Right lobe of liver (tissue), 6 donors: ENCODE measurements at regions not wholly inside any gene's neighbourhood (a gene's known extent, or its start where the extent isn't known, plus 50 kb on each side); places are given as distances from the start of the nearest gene placed in this dataset.

Experiments used
- ATAC-seq, 4 donors: fragments of 200-7000 bp; cut with Tn5 transposase; one replicate each; pipeline ENCODE4 v1.9.1; 2020; ENCODE audit warnings: mild to moderate bottlenecking in 4 of 4, moderate library complexity in 4 of 4
- DNase-seq, 3 donors: peaks; one replicate each; pipeline ENCODE4 v3.0.0-alpha.2; 2020
- H3K27ac ChIP-seq, 3 donors: fragments of 200-600 bp; one replicate each; pipeline ENCODE4 v1.8.0; 2022
- H3K27me3 ChIP-seq, 2 donors: fragments of 200-600 bp; one replicate each; pipeline ENCODE4 v1.8.0; 2022
- H3K36me3 ChIP-seq, 4 donors: fragments of 200-600 bp; sonication (generic) in 1 of 4; one replicate each; pipeline versions ENCODE4 v1.5.1 to v1.8.0; 2017 to 2022; ENCODE audit warnings: control low read depth in 1 of 4
- H3K4me1 ChIP-seq, 4 donors: fragments of 200-600 bp; sonication (generic) in 1 of 4; one replicate each; pipeline versions ENCODE4 v1.5.1 to v1.8.0; 2017 to 2022; ENCODE audit warnings: control low read depth in 1 of 4
- H3K4me3 ChIP-seq, 3 donors: fragments of 200-600 bp; one replicate each; pipeline ENCODE4 v1.8.0; 2022
- H3K9me3 ChIP-seq, 4 donors: fragments of 200-600 bp; sonication (generic) in 1 of 4; one replicate each; pipeline versions ENCODE4 v1.5.1 to v1.8.0; 2017 to 2022; ENCODE audit warnings: control low read depth in 1 of 4
- CTCF ChIP-seq, 4 donors: fragments of 200-600 bp in 3 of 4; fragments of 450-650 bp in 1 of 4; IDR thresholded peaks; one replicate each; pipeline versions ENCODE4 v1.5.1 to v1.8.0; 2016 to 2022; ENCODE audit warnings: antibody characterized with exemption in 4 of 4, mild to moderate bottlenecking in 2 of 4
- POLR2A ChIP-seq: fragments of 450-650 bp; IDR thresholded peaks from one replicate; pipeline ENCODE4 v1.6.1; 2017; ENCODE audit warnings: antibody characterized with exemption, mild to moderate bottlenecking
- WGBS: methylation state at CpG from one replicate; pipeline ENCODE4 v1.1.6; 2018; ENCODE audit warnings: low coverage, low lambda C conversion rate; ENCODE audit not compliant: insufficient coverage; ENCODE audit errors: missing lambda C conversion rate; 5-methylcytosine and 5-hydroxymethylcytosine counted together
- intact Hi-C, 2 donors: fragments of 100-400 bp; cut with DNase I; formaldehyde crosslinking; loops; one replicate each; pipeline versions ENCODE4 v1.11.2 to v1.14.1; 2022
- donor health status: DM: no; HTN: yes; CAD: no.
- donor health status: DM: no; HTN: no; CAD: no.
- donor health status: DM: no; HTN: no; CAD: no.
- donor health status: DM: no; HTN: yes; CAD: no.
- donor health status: DM: no; HTN: yes; CAD: no.

- H3K27ac ChIP-seq, result no peak overlapping the region
- DNase-seq (no peak), ATAC-seq (no peak)
- no peak overlapping the region for H3K4me3 ChIP-seq
- no peak for TF ChIP-seq CTCF (IDR thresholded peaks at IDR 0.05)
- no peak for TF ChIP-seq POLR2A
- H3K27me3 ChIP-seq, result no peaks in the 10 kb centered on the region
- peaks cover 0 to 9% (median 3%) of the 10 kb centered on the region in 4 donors for H3K4me1 ChIP-seq
- intact Hi-C loops, result no loop called here
- 90% methylated on average over 1 of the region's 1 CpG for WGBS
- no peaks in the 10 kb centered on the region for H3K9me3 ChIP-seq
- H3K36me3 ChIP-seq, result no peaks in the 10 kb centered on the region
Observed at GRCh38 chr7:46368871-46369270, 447.8 kb upstream of the IGFBP3 start.

GRCh38 chr7:46366526-46366925 lies 445.5 kb upstream of the IGFBP3 start:
- Histone ChIP-seq H3K9me3 (no peaks in the 10 kb centered on the region), H3K36me3 (no peaks in the 10 kb centered on the region), H3K4me1 (peaks cover 0 to 21% (median 8%) of the 10 kb centered on the region in 4 donors), H3K4me3 (no peak overlapping the region), H3K27me3 (no peaks in the 10 kb centered on the region), H3K27ac (no peak overlapping the region)
- intact Hi-C loops, result no loop called here
- no peak for ATAC-seq
- WGBS, result 100% methylated on average over 1 of the region's 1 CpG
- TF ChIP-seq POLR2A (no peak), CTCF (IDR thresholded peaks at IDR 0.05) (no peak)
- no peak for DNase-seq

- Histone ChIP-seq H3K27ac (peak overlapping the region in 1 of 3 donors; percentile 20), H3K27me3 (no peaks in the 10 kb centered on the region), H3K9me3 (no peaks in the 10 kb centered on the region), H3K36me3 (no peaks in the 10 kb centered on the region), H3K4me3 (no peak overlapping the region), H3K4me1 (peaks cover 0 to 21% (median 8%) of the 10 kb centered on the region in 4 donors)
- intact Hi-C loops, result no loop called here
- ATAC-seq (peak; percentile 96 to 99 (median 98)), DNase-seq (peak; percentile 27 to 79 (median 60))
- TF ChIP-seq POLR2A (no peak), CTCF (IDR thresholded peaks at IDR 0.05) (peak in 2 of 4 donors; percentile 13 to 19)
- 30% methylated on average over 1 of the region's 1 CpG for WGBS
Observed at GRCh38 chr7:46363688-46364087, 442.6 kb upstream of the IGFBP3 start.

GRCh38 chr7:46360811-46361210 lies 439.7 kb upstream of the IGFBP3 start:
- Histone ChIP-seq H3K9me3 (no peaks in the 10 kb centered on the region), H3K4me3 (no peak overlapping the region), H3K27ac (no peak overlapping the region), H3K36me3 (no peaks in the 10 kb centered on the region), H3K27me3 (no peaks in the 10 kb centered on the region), H3K4me1 (peaks cover 0 to 21% (median 8%) of the 10 kb centered on the region in 4 donors)
- WGBS, result 66% methylated on average over 2 of the region's 2 CpGs
- DNase-seq (no peak), ATAC-seq (no peak)
- intact Hi-C loops, result no loop called here
- TF ChIP-seq CTCF (IDR thresholded peaks at IDR 0.05) (no peak), POLR2A (no peak)

GRCh38 chr7:46360296-46360695 lies 439.2 kb upstream of the IGFBP3 start:
- no peak overlapping the region for H3K27ac ChIP-seq
- ATAC-seq (no peak), DNase-seq (no peak)
- TF ChIP-seq POLR2A (no peak), CTCF (IDR thresholded peaks at IDR 0.05) (no peak)
- no peaks in the 10 kb centered on the region for H3K27me3 ChIP-seq
- intact Hi-C loops, result no loop called here
- peaks cover 0 to 21% (median 8%) of the 10 kb centered on the region in 4 donors for H3K4me1 ChIP-seq
- H3K9me3 ChIP-seq, result no peaks in the 10 kb centered on the region
- H3K36me3 ChIP-seq, result no peaks in the 10 kb centered on the region
- whole genome bisulfite sequencing, result 90% methylated on average over 3 of the region's 3 CpGs
- H3K4me3 ChIP-seq, result no peak overlapping the region
